Activated naive CD8-positive, alpha-beta T cell treated with anti-CD3 and anti-CD28 coated beads for 36 hours (primary cell): ENCODE measurements at regions not wholly inside any gene's neighbourhood (a gene's known extent, or its start where the extent isn't known, plus 50 kb on each side); places are given as distances from the start of the nearest gene placed in this dataset.
"Not testable (repeated sequence)": the region's sequence is repeated elsewhere in the genome, so short reads cannot be mapped to it uniquely, and the experiment has no call there.

Experiments
- DNase-seq: peaks from one replicate; pipeline ENCODE4 v3.0.0; 2021
- H3K27ac Mint-ChIP-seq: one replicate; pipeline ENCODE4 v1.8.0; 2022; ENCODE audit warnings: mild to moderate bottlenecking, moderate library complexity, mixed read lengths
- H3K27me3 Mint-ChIP-seq: one replicate; pipeline ENCODE4 v1.8.0; 2022; ENCODE audit warnings: mild to moderate bottlenecking, mixed read lengths
- H3K36me3 Mint-ChIP-seq: one replicate; pipeline ENCODE4 v1.8.0; 2021; ENCODE audit warnings: mild to moderate bottlenecking, mixed read lengths
- H3K4me1 Mint-ChIP-seq: one replicate; pipeline ENCODE4 v1.8.0; 2021; ENCODE audit warnings: mixed read lengths
- H3K4me3 Mint-ChIP-seq: one replicate; pipeline ENCODE4 v1.8.0; 2022; ENCODE audit warnings: mild to moderate bottlenecking, moderate library complexity, mixed read lengths
- H3K9me3 Mint-ChIP-seq: one replicate; pipeline ENCODE4 v1.8.0; 2022; ENCODE audit warnings: mixed read lengths

DNA sequence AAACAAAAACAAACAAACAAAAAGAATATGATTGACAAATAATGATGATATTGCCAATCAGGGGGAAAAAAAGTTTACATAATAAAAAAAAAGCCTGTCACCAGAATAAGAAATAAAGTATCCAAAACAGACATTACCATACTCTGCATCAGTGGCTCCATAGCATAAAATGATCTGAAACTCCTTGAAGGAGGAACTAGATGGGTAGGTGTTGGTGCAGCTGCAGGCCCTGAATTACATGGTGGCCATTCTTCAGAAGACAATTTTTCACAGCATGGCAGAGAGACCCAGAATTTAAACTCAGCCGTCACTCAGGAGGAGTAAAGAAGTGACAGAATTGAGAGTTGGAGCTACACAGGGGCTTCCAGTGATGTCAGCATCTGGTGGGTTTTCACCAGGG, 60.2 kb downstream of the GLUL start:
- Mint-ChIP-seq H3K27me3 (no peaks in the 10 kb centered on the region), H3K9me3 (no peaks in the 10 kb centered on the region), H3K4me3 (no peak overlapping the region), H3K4me1 (no peaks in the 10 kb centered on the region), H3K36me3 (no peaks in the 10 kb centered on the region), H3K27ac (no peak overlapping the region)
- DNase-seq: no peak

DNA sequence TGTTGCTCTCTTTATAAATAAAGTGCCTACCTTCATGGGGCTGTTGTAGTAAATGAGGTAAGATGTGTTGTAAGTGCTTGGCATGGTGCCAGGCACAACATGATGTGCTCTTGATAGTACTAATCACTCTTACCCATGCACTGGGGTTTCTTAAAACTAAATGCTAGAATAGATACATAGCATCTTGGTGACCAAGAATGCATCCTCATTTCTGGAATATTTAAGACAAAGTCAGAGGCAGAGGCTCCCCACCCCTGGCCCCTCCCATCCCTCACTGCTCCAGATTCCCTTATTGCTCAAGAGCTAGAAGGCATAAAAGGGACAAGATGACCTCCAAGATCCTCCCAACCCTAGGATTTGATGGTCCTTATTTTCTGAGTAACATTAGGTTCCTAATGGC, 61.3 kb downstream of the GLUL start:
- Mint-ChIP-seq H3K4me3 (no peak overlapping the region), H3K4me1 (no peaks in the 10 kb centered on the region), H3K27me3 (no peaks in the 10 kb centered on the region), H3K27ac (no peak overlapping the region), H3K36me3 (no peaks in the 10 kb centered on the region), H3K9me3 (no peaks in the 10 kb centered on the region)
- DNase-seq: no peak

DNA sequence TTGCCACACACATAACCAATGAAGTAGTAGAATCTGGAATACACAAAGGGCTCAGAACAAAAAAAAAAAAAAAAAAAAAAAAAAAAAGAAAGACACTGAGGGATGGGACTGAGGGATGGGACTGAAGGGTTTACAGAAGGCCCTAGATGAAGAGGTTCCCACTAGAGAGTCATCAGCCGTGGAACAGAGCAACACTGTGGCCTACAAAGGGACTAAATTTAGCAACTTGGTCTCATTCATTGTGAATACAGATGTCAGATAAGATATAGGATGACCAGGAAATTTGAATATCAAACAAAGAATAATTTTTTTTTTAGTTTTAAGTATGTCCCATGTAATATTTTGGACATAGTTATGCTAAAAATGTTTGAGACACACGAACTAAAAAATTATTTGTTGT, 62.1 kb downstream of the GLUL start:
- Mint-ChIP-seq H3K27me3 (no peaks in the 10 kb centered on the region), H3K4me1 (no peaks in the 10 kb centered on the region), H3K9me3 (no peaks in the 10 kb centered on the region), H3K36me3 (no peaks in the 10 kb centered on the region), H3K27ac (no peak overlapping the region), H3K4me3 (no peak overlapping the region)
- DNase-seq: no peak

DNA sequence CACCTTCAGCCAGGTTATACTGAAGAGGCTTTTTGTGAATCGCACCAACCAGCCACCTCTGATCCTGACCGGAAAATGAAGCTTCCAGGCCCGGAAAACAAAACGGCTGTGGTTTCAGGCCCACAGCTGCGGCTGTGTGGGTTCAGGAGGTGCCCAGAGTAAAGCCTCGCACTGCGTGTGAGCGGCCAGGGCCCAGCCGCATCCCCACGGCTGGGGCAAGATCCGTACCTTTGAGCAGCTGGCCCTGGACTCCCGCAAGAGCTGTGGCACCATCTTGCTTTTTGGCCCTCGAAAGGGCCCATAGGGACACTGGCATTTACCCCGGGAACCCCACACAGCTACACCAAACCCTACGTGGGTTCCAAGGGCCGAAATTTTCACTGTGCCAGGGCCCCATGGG, 63.0 kb downstream of the GLUL start:
- H3K27me3 Mint-ChIP-seq: no peaks in the 10 kb centered on the region
- DNase-seq: no peak
- no peak overlapping the region for H3K27ac Mint-ChIP-seq
- no peaks in the 10 kb centered on the region for H3K4me1 Mint-ChIP-seq
- no peaks in the 10 kb centered on the region for H3K36me3 Mint-ChIP-seq
- no peak overlapping the region for H3K4me3 Mint-ChIP-seq
- no peaks in the 10 kb centered on the region for H3K9me3 Mint-ChIP-seq

DNA sequence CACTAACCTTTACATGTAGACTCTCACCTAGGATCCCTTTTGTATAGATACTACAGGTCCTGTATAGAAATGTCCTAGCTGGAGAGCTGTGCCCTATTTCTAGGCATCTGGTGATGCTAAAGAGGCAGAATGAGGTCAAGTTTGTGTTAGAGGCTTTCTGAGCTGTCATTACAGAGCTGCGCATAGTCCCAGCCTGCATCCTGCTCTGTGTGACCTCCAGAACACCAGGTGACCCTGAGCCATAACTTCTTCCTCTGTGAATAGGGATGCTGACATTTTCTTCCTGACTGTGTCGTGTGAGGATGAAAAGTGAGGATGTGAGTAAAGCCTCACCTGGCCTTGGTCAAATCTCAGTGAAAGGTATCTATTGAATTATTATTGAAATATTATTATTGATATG, 66.3 kb downstream of the GLUL start:
- no peak overlapping the region for H3K27ac Mint-ChIP-seq
- no peaks in the 10 kb centered on the region for H3K4me1 Mint-ChIP-seq
- H3K4me3 Mint-ChIP-seq: no peak overlapping the region
- no peaks in the 10 kb centered on the region for H3K9me3 Mint-ChIP-seq
- no peaks in the 10 kb centered on the region for H3K27me3 Mint-ChIP-seq
- no peaks in the 10 kb centered on the region for H3K36me3 Mint-ChIP-seq
- DNase-seq: no peak

DNA sequence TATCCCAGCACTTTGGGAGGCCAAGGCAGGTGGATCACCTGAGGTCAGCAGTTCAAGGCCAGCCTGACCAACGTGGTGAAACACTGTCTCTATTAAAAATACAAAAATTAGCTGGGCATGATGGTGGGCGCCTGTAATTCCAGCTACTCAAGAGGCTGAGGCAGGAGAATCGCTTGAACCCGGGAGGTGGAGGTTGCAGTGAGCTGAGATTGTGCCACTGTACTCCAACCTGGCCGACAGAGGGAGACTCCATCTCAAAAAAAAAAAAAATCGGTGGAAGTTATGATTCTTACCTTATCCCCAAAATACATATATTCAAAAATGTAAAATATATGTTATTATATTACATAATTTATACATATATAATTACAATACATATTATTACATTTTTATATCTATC, 70.1 kb downstream of the GLUL start:
- H3K27ac Mint-ChIP-seq, H3K4me3 Mint-ChIP-seq, DNase-seq, H3K9me3 Mint-ChIP-seq, H3K36me3 Mint-ChIP-seq, H3K4me1 Mint-ChIP-seq, H3K27me3 Mint-ChIP-seq: not testable (repeated sequence)

DNA sequence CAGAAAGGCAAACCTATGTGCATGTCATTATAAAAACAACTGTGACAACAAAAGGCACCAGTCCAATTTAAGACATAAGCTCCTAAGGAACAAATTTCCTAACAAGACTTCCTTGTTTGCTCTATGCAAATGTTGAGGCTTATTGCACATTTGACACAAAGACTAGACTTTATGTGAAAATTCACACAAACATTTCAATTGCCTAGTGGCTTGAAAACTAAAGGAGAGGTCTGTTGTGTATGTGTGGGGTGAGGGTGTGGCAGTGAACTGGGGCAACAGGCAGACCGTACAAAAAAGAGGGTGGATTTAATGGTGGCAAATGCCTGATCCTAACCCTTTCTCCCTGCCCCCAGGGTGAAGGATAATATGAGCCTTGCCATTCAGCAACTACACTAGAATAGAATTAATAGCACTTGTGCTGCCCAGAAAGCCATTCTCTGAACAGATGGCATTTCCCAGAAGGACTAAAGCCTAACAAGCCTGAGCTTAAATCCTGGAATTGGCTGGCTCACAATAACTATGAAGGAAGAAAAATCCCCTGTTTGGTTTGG, 73.9 kb downstream of the GLUL start:
- H3K9me3 Mint-ChIP-seq: no peaks in the 10 kb centered on the region
- H3K4me1 Mint-ChIP-seq: no peaks in the 10 kb centered on the region
- no peaks in the 10 kb centered on the region for H3K36me3 Mint-ChIP-seq
- no peaks in the 10 kb centered on the region for H3K27me3 Mint-ChIP-seq
- H3K27ac Mint-ChIP-seq: no peak overlapping the region
- H3K4me3 Mint-ChIP-seq: no peak overlapping the region
- DNase-seq: no peak

DNA sequence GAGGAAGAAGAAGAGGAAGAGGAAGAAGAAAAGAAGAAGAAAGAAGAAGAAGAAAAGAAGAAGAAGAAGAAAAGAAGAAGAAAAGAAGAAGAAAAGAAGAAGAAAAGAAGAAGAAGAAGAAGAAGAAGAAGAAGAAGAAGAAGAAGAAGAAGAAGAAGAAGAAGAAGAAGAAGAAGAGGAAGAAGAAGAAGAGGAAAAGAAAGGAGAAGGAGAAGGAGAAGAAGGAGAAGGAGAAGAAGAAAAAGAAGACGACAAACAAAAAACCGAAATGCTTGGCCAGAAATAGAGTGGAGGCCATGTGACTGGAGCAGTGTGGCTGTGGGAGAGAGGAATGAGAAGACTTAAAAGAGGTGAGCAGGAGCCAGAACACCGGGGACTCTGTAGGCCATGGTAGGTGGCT, 75.1 kb downstream of the GLUL start:
- H3K27ac Mint-ChIP-seq, H3K4me1 Mint-ChIP-seq, H3K4me3 Mint-ChIP-seq, H3K9me3 Mint-ChIP-seq, DNase-seq, H3K27me3 Mint-ChIP-seq, H3K36me3 Mint-ChIP-seq: not testable (repeated sequence)

DNA sequence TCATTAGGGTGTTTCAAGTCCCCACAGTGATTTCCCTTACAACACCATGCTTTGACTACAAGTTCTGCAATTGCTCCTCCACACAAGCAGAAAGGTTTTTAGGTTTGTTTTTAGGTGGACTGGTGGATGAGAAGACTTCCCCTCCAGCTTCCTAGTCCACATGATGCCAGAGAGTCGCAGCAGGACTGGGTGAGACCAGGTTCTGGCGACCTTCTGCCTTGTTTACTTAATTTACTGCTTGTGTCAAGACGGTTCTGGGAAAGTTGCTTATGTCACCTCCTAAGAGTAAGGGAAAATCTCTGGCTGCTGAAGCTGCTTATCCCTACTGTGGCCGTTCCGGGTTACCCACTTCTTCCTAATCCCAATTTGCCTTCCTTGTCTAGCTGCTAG, 76.4 kb downstream of the GLUL start:
- Mint-ChIP-seq H3K36me3 (no peaks in the 10 kb centered on the region), H3K27ac (no peak overlapping the region), H3K9me3 (no peaks in the 10 kb centered on the region), H3K27me3 (no peaks in the 10 kb centered on the region), H3K4me1 (no peaks in the 10 kb centered on the region), H3K4me3 (no peak overlapping the region)
- no peak for DNase-seq

DNA sequence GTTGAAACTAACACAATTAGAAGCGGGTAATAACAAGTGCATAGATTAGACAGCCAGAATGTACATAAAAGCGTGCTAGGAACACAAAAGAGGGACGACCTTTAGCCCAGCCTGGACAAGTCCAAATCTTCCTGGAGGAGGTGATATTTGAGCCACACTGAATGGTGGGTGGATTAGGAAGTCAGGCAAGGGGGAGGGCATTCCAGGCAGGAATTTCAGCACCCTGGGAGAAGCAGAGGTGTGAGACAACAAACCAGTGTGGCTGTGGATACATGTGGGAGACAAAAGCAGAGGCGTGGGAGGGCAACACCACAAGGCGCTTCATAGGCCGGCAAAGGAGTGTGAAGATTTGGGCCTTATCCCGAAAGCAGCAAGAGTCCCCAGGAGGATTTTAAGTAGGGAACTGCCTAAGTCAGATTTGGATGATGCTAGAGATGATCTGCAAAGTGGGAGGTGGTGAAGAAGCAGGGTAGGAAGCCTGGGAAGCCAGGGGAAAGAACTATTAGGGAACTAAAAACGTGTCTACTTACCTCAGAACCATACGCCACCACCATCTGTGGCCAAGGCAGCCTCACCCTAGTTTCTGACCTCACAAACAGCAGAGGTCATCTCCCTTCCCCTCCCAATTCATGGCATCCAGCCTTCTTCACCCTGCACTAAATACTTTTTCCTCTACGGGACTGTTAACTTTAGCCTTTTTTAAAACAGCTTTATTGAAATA, 81.8 kb downstream of the GLUL start:
- no peak overlapping the region for H3K4me3 Mint-ChIP-seq
- H3K36me3 Mint-ChIP-seq: no peaks in the 10 kb centered on the region
- H3K27ac Mint-ChIP-seq: no peak overlapping the region
- H3K27me3 Mint-ChIP-seq: no peaks in the 10 kb centered on the region
- no peaks in the 10 kb centered on the region for H3K4me1 Mint-ChIP-seq
- no peaks in the 10 kb centered on the region for H3K9me3 Mint-ChIP-seq
- no peak for DNase-seq

DNA sequence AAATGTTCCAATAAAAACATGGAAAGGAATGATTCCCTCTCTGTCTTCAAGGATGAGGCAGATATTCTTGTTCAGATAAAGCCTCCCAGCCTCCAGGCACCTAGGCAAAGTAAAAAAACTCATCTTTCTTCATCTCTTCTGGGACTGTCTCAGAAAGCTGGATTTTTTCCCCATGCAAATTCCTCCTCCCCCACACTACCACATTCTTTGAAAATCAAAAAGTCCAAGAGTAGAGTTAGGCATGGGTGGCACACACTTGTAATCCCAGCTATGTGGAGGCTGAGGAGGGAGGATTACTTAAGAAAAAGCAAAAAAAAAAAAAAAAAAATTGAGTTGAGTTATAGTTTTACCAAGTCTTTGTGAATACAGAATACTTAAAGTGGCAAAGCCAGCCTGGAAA, 82.8 kb downstream of the GLUL start:
- H3K27ac Mint-ChIP-seq: no peak overlapping the region
- H3K27me3 Mint-ChIP-seq: no peaks in the 10 kb centered on the region
- no peak for DNase-seq
- H3K4me1 Mint-ChIP-seq: peaks cover 2% of the 10 kb centered on the region
- H3K36me3 Mint-ChIP-seq: no peaks in the 10 kb centered on the region
- no peaks in the 10 kb centered on the region for H3K9me3 Mint-ChIP-seq
- H3K4me3 Mint-ChIP-seq: no peak overlapping the region

DNA sequence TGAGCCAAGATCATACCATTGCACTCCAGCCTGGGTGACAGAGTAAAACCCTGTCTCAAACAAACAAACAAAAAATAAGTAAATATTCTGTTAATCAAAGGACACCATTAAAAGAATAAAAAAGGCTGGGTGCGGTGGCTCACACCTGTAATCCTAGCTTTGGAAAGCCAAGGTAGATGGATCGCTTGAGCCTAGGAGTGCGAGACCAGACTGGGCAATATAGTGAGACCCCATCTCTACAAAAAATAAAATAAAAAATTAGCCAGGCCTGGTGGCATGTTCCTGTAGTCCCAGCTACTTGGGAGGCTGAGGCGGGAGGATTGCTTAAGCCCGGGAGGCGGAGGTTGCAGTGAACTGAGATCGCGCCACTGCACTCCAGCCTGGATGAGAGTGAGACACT, 84.1 kb downstream of the GLUL start:
- not testable (repeated sequence) for H3K27me3 Mint-ChIP-seq, H3K4me1 Mint-ChIP-seq, DNase-seq, H3K4me3 Mint-ChIP-seq, H3K9me3 Mint-ChIP-seq, H3K36me3 Mint-ChIP-seq, H3K27ac Mint-ChIP-seq

DNA sequence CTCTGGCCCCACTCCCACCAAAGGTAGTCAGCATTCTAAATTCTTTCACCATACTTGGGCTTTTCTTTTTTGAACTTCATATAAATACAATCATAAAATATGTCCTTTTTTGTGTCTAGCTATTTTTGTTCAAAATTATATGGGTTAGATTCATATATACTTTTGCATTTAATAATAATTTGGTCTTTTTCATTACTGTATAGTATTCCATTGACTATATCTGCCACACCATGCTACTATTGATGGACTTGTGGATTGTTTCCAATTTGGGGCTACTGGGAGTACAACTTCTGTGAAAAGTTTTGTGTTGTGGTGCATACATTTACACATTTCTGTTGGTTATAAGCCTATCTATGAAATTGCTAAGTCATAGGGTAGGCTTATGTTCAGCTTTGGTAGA, 85.7 kb downstream of the GLUL start:
- H3K9me3 Mint-ChIP-seq: no peaks in the 10 kb centered on the region
- H3K36me3 Mint-ChIP-seq: no peaks in the 10 kb centered on the region

DNA sequence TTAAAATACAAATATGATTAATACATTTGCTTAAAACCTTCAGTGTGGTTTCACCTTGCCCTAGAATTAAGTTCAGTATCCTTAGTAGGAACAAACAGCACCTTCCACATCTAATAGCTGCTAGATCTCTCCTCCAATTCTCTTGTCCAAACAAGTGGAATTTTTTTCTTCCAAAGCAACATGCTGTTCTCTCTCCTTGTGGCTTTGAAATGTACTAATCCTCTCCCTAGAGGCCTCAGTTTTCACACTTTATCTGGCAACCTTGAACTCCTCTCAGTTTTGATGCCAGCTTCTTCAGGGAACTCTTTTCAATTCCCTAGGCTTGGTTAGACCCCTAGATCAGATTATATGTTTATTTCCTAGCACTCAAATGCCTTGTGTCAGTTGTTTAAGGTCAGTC, 87.0 kb downstream of the GLUL start:
- no peaks in the 10 kb centered on the region for H3K9me3 Mint-ChIP-seq
- no peaks in the 10 kb centered on the region for H3K36me3 Mint-ChIP-seq
- H3K27me3 Mint-ChIP-seq: no peaks in the 10 kb centered on the region
- H3K4me3 Mint-ChIP-seq: no peak overlapping the region
- H3K27ac Mint-ChIP-seq: no peak overlapping the region
- peaks cover 22% of the 10 kb centered on the region for H3K4me1 Mint-ChIP-seq
- DNase-seq: no peak

More for the DNA sequence above, 85.7 kb downstream of the GLUL start:
- Mint-ChIP-seq H3K4me3 (no peak overlapping the region), H3K27ac (no peak overlapping the region), H3K4me1 (peaks cover 13% of the 10 kb centered on the region), H3K27me3 (no peaks in the 10 kb centered on the region)
- DNase-seq: no peak

DNA sequence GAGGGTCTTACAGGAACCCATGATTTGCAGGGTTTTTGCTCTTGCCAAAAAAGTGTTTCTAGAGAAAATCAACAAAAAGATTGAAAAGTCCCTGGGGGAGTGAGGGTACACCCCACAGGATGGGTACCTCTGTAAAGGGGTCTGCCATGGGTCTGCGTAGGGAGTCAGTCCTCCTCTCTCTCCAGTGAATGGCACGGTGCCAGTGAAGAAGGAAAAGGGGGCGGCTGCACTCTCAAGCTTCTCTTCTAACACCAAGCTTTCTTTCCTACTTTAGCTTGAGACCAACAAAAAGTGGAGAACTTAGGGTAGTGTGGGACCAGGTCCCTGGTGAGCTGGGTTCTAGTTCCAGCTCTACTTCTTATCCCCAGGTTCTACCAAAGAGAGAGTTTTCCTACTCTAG, 87.4 kb downstream of the GLUL start:
- no peaks in the 10 kb centered on the region for H3K9me3 Mint-ChIP-seq
- H3K27me3 Mint-ChIP-seq: no peaks in the 10 kb centered on the region
- H3K36me3 Mint-ChIP-seq: no peaks in the 10 kb centered on the region
- H3K4me3 Mint-ChIP-seq: no peak overlapping the region
- H3K4me1 Mint-ChIP-seq: peaks cover 24% of the 10 kb centered on the region
- no peak overlapping the region for H3K27ac Mint-ChIP-seq
- DNase-seq: no peak

DNA sequence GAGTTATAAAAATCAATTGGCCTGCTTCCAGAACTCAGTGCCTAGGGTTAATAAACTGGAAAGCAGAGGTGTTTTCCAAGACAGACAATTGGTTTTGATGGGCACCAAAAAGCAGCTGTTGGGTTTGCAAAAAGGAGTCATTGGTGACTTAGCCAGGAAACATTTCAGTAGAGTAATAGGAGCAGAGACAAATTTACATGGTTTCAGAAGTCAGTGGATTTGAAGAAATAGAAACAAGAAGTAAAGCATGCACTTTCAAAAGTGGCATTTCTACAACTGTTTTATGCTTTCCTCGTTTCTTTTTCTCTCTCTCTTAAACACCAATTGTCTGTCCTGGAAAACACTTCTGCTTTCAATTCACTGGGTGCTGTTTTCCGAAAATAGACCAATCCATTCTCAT, 87.8 kb downstream of the GLUL start:
- Mint-ChIP-seq H3K4me1 (peaks cover 24% of the 10 kb centered on the region), H3K9me3 (no peaks in the 10 kb centered on the region)

More for the DNA sequence above, 87.8 kb downstream of the GLUL start:
- Mint-ChIP-seq H3K27ac (no peak overlapping the region), H3K4me3 (no peak overlapping the region), H3K36me3 (no peaks in the 10 kb centered on the region), H3K27me3 (no peaks in the 10 kb centered on the region)
- DNase-seq: no peak
